T-cell (primary cell): ENCODE measurements at regions not wholly inside any gene's neighbourhood (a gene's known extent, or its start where the extent isn't known, plus 50 kb on each side); places are given as distances from the start of the nearest gene placed in this dataset.

ENCODE experiments used
- ATAC-seq, 4 experiments: fragments of 200-7000 bp in 3 of 4; fragments of 150-1000 bp in 1 of 4; cut with Tn5 transposase; replicated peaks in 1 of 4; 1 replicate in 3 of 4; 2 replicates in 1 of 4; pipeline ENCODE4 v1.10.0; 2021; ENCODE audit warnings: moderate library complexity in 3 of 4, mild to moderate bottlenecking in 2 of 4, moderate number of reproducible peaks in 1 of 4
- CTCF ChIA-PET, 2 donors: fragments of 300-600 bp; sonication (Branson Sonifier 250); formaldehyde crosslinking; loops; one replicate each; lab custom pipeline; 2022; ENCODE audit warnings: antibody characterized with exemption in 2 of 2; lab: Charles Lee
- POLR2A ChIA-PET, 2 donors: fragments of 300-600 bp; sonication (Branson Sonifier 250); formaldehyde crosslinking; loops; one replicate each; lab custom pipeline; 2022; ENCODE audit warnings: antibody characterized with exemption in 2 of 2; lab: Charles Lee
- DNase-seq, 35 experiments: peaks; one replicate each; pipeline versions ENCODE4 v3.0.0 to v3.0.0-alpha.2; 2013 to 2023
- H3K27ac ChIP-seq: one replicate; pipeline ENCODE4 v1.5.1; 2013; ENCODE audit warnings: low read length
- H3K27me3 ChIP-seq, 2 experiments: replicated peaks in 1 of 2; 1 replicate in 1 of 2; 2 replicates in 1 of 2; pipeline versions ENCODE4 v1.6.1 to v1.7.0; 2013; ENCODE audit warnings: low read length in 1 of 2, mixed read lengths in 1 of 2; ENCODE audit not compliant: control insufficient read depth in 2 of 2, insufficient read depth in 2 of 2; ENCODE audit errors: extremely low read depth in 1 of 2
- H3K36me3 ChIP-seq, 2 donors: 1 replicate in 1 of 2; 2 replicates in 1 of 2; pipeline versions ENCODE4 v1.6.1 to v1.7.0; 2013; ENCODE audit warnings: low read length in 1 of 2; ENCODE audit not compliant: control insufficient read depth in 2 of 2, insufficient read depth in 1 of 2; ENCODE audit errors: extremely low read depth in 1 of 2
- H3K4me1 ChIP-seq, 2 experiments: 1 replicate in 1 of 2; 2 replicates in 1 of 2; pipeline versions ENCODE4 v1.6.1 to v1.7.0; 2013; ENCODE audit warnings: low read length in 2 of 2, mixed read lengths in 1 of 2; ENCODE audit not compliant: insufficient read depth in 2 of 2, control insufficient read depth in 1 of 2; ENCODE audit errors: extremely low read depth in 1 of 2
- H3K4me3 ChIP-seq, 2 donors: 1 replicate in 1 of 2; 2 replicates in 1 of 2; pipeline versions ENCODE4 v1.5.1 to v1.7.0; 2013; ENCODE audit warnings: mild to moderate bottlenecking in 2 of 2, low read length in 1 of 2, moderate library complexity in 1 of 2; ENCODE audit not compliant: control insufficient read depth in 1 of 2; ENCODE audit errors: extremely low read depth in 1 of 2
- H3K9me3 ChIP-seq: 2 replicates; pipeline ENCODE4 v1.7.0; 2013
- H3K27ac Mint-ChIP-seq, 2 donors: one replicate each; pipeline ENCODE4 v1.8.0; 2020 to 2021; ENCODE audit warnings: mild to moderate bottlenecking in 2 of 2, mixed read lengths in 2 of 2
- H3K27me3 Mint-ChIP-seq, 2 donors: one replicate each; pipeline ENCODE4 v1.8.0; 2021 to 2022; ENCODE audit warnings: mixed read lengths in 2 of 2
- H3K36me3 Mint-ChIP-seq: one replicate; pipeline ENCODE4 v1.8.0; 2021; ENCODE audit warnings: mixed read lengths
- H3K4me1 Mint-ChIP-seq, 3 donors: one replicate each; pipeline ENCODE4 v1.8.0; 2020 to 2022; ENCODE audit warnings: mixed read lengths in 3 of 3, mild to moderate bottlenecking in 1 of 3
- H3K4me3 Mint-ChIP-seq, 3 donors: one replicate each; pipeline ENCODE4 v1.8.0; 2020 to 2022; ENCODE audit warnings: mild to moderate bottlenecking in 3 of 3, mixed read lengths in 3 of 3, moderate library complexity in 3 of 3
- H3K9me3 Mint-ChIP-seq, 3 donors: one replicate each; pipeline ENCODE4 v1.8.0; 2020 to 2022; ENCODE audit warnings: mixed read lengths in 3 of 3
- WGBS: methylation state at CpG from one replicate; pipeline ENCODE4 v1.1.5; 2013; ENCODE audit warnings: missing lambda C conversion rate; ENCODE audit not compliant: insufficient coverage; 5-methylcytosine and 5-hydroxymethylcytosine counted together

DNA sequence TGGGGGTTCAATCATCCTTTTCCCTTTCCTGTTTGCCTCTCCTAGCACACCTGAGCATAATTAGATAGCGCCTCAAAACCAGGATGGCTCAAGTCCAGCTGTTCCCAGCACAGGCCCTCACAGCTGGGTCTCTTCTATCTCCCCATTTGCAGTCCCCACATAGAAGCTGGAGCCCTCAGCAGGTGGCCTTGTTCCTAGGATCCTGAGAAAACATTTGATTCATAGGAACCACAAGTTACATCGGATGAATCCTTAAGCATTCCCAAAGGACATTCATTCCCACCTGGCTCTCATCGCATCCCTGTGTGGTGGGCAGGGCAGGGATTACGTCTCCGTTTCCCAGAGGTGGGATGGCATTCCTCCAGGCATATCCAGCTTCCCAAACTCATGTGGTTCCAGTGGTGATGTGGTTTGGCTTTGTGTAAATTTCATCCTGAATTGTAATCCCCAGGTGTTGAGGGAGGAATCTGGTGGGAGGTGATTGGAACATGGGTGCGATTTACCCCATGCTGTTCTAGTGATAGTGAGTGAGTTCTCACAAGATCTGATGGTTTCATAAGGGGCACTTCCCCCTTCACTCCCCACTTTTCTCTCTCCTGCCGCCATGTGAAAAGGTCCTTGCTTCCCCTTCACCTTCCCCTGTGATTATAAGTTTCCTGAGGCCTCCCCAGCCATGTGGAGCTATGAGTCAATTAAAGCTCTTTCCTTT is 49.8 kb upstream of the LEP start:
- no peak overlapping the region for H3K4me3 ChIP-seq
- H3K9me3 ChIP-seq, result no peaks in the 10 kb centered on the region
- 63% methylated on average over 1 of the region's 7 CpGs for WGBS
- ChIA-PET POLR2A (interaction anchor here (0.6 kb wide), 2 partner anchors 10 to 187 kb away, joined by 4 read pairs; no protein-coding TSS in a partner anchor), CTCF (interaction anchor here (0.6 kb wide), 2 partner anchors 15 to 215 kb away, joined by 3 to 5 read pairs; no protein-coding TSS in a partner anchor)
- Mint-ChIP-seq H3K9me3 (peaks cover 5 to 18% (median 17%) of the 10 kb centered on the region in 3 donors), H3K4me1 (no peaks in the 10 kb centered on the region), H3K27me3 (peaks cover 33 to 37% of the 10 kb centered on the region in 2 donors), H3K4me3 (no peak overlapping the region), H3K36me3 (no peaks in the 10 kb centered on the region), H3K27ac (no peak overlapping the region)
- DNase-seq (no peak), ATAC-seq (no peak)
- peaks cover 0 to 30% of the 10 kb centered on the region in 2 experiments for H3K27me3 ChIP-seq
- H3K27ac ChIP-seq, result no peak overlapping the region
- H3K4me1 ChIP-seq, result no peaks in the 10 kb centered on the region
- no peaks in the 10 kb centered on the region for H3K36me3 ChIP-seq
